NOMO-1 treated with dmso at 0.1 percent for 144 hours (cell line): ENCODE measurements at regions not wholly inside any gene's neighbourhood (a gene's known extent, or its start where the extent isn't known, plus 50 kb on each side); places are given as distances from the start of the nearest gene placed in this dataset.
"Not testable (repeated sequence)": the region's sequence is repeated elsewhere in the genome, so short reads cannot be mapped to it uniquely, and the experiment has no call there.

ENCODE experiments used
- DNase-seq: peaks from one replicate; lab custom pipeline; 2025; ENCODE audit not compliant: unreplicated experiment; lab: John Stamatoyannopoulos, UW

- DNase-seq = no peak
Observed at GRCh38 chrX:109184506-109185139, 297.3 kb downstream of the GUCY2F start.

GRCh38 chrX:109172091-109172602 lies 309.7 kb downstream of the GUCY2F start:
- DNase-seq = no peak

- no peak for DNase-seq
Observed at GRCh38 chrX:109155161-109155560, 326.7 kb downstream of the GUCY2F start.

- DNase-seq = not testable (repeated sequence)
Observed at GRCh38 chrX:109144173-109144572, 337.7 kb downstream of the GUCY2F start.

DNA sequence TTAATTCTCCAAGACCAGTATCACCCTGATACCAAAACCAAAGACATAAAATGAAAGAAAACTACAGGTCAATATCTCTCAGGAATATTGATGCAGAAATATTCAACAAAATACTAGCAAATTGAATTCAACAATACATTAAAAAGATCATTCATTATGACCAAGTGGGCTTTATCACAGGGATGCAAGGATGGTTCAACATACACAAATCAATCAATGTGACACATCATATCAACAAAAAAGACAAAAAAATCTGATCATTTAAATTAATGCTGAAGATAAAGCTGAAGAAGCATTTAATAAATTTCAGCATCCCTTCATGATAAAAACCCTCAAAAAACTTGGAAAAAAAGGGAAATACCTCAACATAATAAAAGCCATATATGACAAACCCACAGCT lies 341.4 kb downstream of the GUCY2F start:
- no peak for DNase-seq

- no peak for DNase-seq
Observed at GRCh38 chrX:109134777-109135176, 347.1 kb downstream of the GUCY2F start.

- no peak for DNase-seq
Observed at GRCh38 chrX:109125304-109125703, 356.6 kb downstream of the GUCY2F start.

DNA sequence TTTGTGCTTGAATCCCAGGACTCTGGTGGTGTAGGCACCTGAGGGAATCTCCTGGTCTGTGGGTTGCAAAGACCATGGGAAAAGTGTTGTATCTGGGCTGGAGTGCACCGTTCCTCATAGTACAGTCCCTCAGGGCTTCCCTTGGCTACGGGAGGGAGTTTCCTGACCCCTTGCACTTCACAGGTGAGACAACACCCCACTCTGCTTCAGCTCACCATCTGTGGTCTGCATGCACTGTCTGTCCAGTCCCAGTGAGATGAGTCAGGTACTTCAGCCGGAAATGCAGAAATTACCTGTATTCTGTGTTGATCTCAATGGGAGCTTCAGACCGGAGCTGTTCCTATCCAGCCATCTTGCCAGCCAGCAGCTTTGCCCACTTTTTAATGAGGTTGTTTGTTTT lies 353.0 kb upstream of the IRS4 start:
- DNase-seq = no peak

GRCh38 chrX:109077788-109078187 lies 341.4 kb upstream of the IRS4 start:
- DNase-seq = no peak

GRCh38 chrX:109054181-109054581 lies 317.8 kb upstream of the IRS4 start:
- not testable (repeated sequence) for DNase-seq

DNA sequence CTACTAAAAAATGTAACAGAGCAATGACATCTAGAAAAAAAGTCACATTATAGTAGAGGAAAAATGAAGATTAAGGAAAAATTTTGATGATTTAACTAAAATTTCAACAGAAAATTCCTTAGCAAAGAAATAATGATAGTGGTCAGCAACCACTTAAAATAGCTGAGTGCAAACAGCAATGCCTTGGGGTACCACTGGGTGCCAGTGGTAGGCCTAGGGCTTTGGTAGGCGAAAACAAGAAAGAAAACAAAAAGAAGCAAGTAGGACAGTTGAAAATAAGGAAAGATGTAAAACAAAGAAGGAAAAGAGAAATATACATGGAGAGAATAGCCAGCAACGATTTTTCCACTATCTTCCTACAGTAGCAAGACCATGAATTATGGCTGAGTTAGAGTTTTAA lies 313.5 kb upstream of the IRS4 start:
- no peak for DNase-seq

DNA sequence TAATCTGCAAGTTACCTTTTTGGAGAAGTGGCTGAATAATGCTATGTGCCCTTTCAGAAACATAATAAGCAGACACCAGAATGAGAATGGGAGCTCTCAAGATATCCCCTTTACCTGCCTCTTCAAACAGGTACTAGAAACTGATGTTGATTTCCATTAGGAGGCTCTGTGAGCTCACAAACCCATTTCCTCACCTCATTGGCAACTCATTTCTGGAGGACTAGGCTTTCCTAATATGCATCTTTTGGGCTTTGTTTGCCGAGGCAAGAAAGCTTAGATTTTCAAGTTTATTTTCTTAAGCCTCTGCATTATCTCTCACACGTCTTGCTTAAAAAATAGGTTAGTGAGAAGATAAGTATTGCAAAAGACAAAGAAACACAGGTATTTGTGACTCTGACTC lies 313.1 kb upstream of the IRS4 start:
- no peak for DNase-seq

DNA sequence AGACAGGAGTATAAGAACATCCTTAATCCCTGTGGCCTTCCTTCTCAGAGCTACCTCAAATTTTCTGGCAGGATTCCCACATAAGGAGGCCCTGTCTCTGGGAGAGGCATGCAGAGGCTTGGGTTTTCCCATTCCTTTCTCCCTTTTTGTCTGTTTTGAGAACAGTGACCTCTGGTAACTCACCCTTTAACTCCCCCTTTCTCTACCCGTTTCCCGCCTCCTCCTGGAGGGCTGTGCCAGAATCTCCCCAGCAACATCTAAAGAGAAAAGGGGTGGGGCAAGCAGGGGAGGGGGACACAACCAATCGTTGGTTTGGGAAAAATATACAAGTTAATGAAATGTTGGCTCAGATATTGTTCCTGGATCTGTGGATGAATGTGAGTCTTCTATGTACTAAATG lies 303.7 kb upstream of the IRS4 start:
- no peak for DNase-seq

- DNase-seq = no peak
Observed at GRCh38 chrX:109036624-109037023, 300.3 kb upstream of the IRS4 start.

GRCh38 chrX:108993909-108994308 lies 257.5 kb upstream of the IRS4 start:
- no peak for DNase-seq

DNA sequence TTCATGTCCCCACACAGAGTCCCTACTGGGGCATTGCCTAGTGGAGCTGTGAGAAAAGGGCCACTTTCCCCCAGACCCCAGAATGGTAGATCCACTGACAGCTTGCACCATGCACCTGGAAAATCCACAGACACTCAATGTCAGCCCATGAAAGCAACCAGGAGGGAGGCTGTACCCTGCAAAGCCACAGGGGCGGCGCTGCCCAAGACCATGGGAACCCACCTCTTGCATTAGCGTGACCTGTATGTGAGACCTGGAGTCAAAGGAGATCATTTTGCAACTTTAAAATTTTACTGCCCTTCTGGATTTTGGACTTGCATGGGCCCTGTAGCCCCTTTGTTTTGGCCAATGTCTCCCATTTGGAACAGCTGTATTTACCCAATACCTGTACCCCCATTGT lies 236.5 kb upstream of the IRS4 start:
- not testable (repeated sequence) for DNase-seq

DNA sequence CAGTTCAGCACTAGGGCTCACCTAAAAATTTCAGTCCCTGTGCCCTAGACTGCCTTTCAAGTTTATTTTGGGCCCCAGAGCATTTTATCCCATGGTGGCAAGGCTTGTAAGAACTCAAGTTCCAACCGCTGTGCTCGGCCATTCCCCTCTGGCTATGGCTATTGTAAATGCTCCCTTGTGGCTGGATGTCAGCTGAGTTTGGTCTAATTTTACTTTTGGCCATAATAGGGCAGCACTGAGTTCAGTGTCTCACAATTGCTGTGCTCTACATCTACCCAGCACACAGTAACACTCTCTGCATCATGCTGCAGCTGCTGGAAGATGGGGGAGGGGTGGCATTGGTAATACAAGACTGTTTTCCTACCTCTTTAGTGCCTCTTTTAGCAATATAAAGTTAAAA lies 210.8 kb upstream of the IRS4 start:
- DNase-seq = no peak

- no peak for DNase-seq
Observed at GRCh38 chrX:108946531-108946930, 210.2 kb upstream of the IRS4 start.

- DNase-seq = no peak
Observed at GRCh38 chrX:108945883-108946523, 209.6 kb upstream of the IRS4 start.

GRCh38 chrX:108914791-108915190 lies 178.4 kb upstream of the IRS4 start:
- no peak for DNase-seq

GRCh38 chrX:108903831-108904230 lies 167.5 kb upstream of the IRS4 start:
- not testable (repeated sequence) for DNase-seq

- no peak for DNase-seq
Observed at GRCh38 chrX:108900333-108900732, 164.0 kb upstream of the IRS4 start.

GRCh38 chrX:108896349-108896748 lies 160.0 kb upstream of the IRS4 start:
- not testable (repeated sequence) for DNase-seq
